ENCODE measurements at regions not wholly inside any gene's neighbourhood (a gene's known extent, or its start where the extent isn't known, plus 50 kb on each side); places are given as distances from the start of the nearest gene placed in this dataset.

- TF ChIP-seq POLR2AphosphoS5 (IDR thresholded peaks at IDR 0.05) (no peak), POLR2A (IDR thresholded peaks at IDR 0.05) (no peak)
- TF ChIP-seq, protein P1, sequence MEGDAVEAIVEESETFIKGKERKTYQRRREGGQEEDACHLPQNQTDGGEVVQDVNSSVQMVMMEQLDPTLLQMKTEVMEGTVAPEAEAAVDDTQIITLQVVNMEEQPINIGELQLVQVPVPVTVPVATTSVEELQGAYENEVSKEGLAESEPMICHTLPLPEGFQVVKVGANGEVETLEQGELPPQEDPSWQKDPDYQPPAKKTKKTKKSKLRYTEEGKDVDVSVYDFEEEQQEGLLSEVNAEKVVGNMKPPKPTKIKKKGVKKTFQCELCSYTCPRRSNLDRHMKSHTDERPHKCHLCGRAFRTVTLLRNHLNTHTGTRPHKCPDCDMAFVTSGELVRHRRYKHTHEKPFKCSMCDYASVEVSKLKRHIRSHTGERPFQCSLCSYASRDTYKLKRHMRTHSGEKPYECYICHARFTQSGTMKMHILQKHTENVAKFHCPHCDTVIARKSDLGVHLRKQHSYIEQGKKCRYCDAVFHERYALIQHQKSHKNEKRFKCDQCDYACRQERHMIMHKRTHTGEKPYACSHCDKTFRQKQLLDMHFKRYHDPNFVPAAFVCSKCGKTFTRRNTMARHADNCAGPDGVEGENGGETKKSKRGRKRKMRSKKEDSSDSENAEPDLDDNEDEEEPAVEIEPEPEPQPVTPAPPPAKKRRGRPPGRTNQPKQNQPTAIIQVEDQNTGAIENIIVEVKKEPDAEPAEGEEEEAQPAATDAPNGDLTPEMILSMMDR (IDR thresholded peaks at IDR 0.05 in 8 of 11, conservative IDR thresholded peaks at IDR 0.05 in 3 of 11): no peak
These were observed 755.2 kb upstream of the CDH10 start for GRCh38 chr5:25399878-25400480.
